Mesenchymal stem cell (in vitro differentiated cells and primary cell): ENCODE measurements at regions not wholly inside any gene's neighbourhood (a gene's known extent, or its start where the extent isn't known, plus 50 kb on each side); places are given as distances from the start of the nearest gene placed in this dataset.

ENCODE experiments used
- DNase-seq: peaks from one replicate; pipeline ENCODE4 v3.0.0-alpha.2; 2013
- H2AFZ ChIP-seq: one replicate; pipeline ENCODE4 v1.6.1; 2013; ENCODE audit warnings: low read depth, mild to moderate bottlenecking, control low read depth, inconsistent platforms, low read length, moderate library complexity
- H2AK5ac ChIP-seq: 2 replicates; pipeline ENCODE4 v1.6.1; 2013; ENCODE audit warnings: low read length, moderate library complexity, mild to moderate bottlenecking, inconsistent platforms; ENCODE audit not compliant: severe bottlenecking
- H2BK120ac ChIP-seq: one replicate; pipeline ENCODE4 v1.6.1; 2013; ENCODE audit warnings: low read depth, mild to moderate bottlenecking, inconsistent platforms, low read length, moderate library complexity
- H2BK12ac ChIP-seq, 2 experiments: one replicate each; pipeline ENCODE4 v1.6.1; 2013; ENCODE audit warnings: inconsistent platforms in 2 of 2, low read length in 2 of 2, mild to moderate bottlenecking in 2 of 2, moderate library complexity in 2 of 2, control low read depth in 1 of 2
- H2BK15ac ChIP-seq: one replicate; pipeline ENCODE4 v1.6.1; 2013; ENCODE audit warnings: mild to moderate bottlenecking, low read depth, inconsistent platforms; ENCODE audit not compliant: poor library complexity, severe bottlenecking
- H2BK5ac ChIP-seq: 2 replicates; pipeline ENCODE4 v1.6.1; 2013; ENCODE audit warnings: low read depth, mild to moderate bottlenecking, low read length, control low read depth, inconsistent platforms; ENCODE audit not compliant: poor library complexity, severe bottlenecking
- H3K14ac ChIP-seq, 2 experiments: one replicate each; pipeline ENCODE4 v1.6.1; 2013; ENCODE audit warnings: inconsistent platforms in 2 of 2, low read length in 2 of 2, control low read depth in 1 of 2, mild to moderate bottlenecking in 1 of 2, moderate library complexity in 1 of 2
- H3K18ac ChIP-seq, 2 experiments: one replicate each; pipeline ENCODE4 v1.6.1; 2013; ENCODE audit warnings: inconsistent platforms in 2 of 2, low read length in 2 of 2, control low read depth in 1 of 2, low read depth in 1 of 2, mild to moderate bottlenecking in 1 of 2
- H3K23ac ChIP-seq, 2 experiments: one replicate each; pipeline ENCODE4 v1.6.1; 2013; ENCODE audit warnings: inconsistent platforms in 2 of 2, low read length in 2 of 2, mild to moderate bottlenecking in 2 of 2, moderate library complexity in 2 of 2, control low read depth in 1 of 2
- H3K27ac ChIP-seq: 2 replicates; pipeline ENCODE4 v1.5.1; 2013; ENCODE audit warnings: mild to moderate bottlenecking, moderate library complexity, low read length, control low read depth, inconsistent platforms; ENCODE audit not compliant: poor library complexity, severe bottlenecking
- H3K27me3 ChIP-seq, 2 experiments: 2 replicates each; pipeline versions ENCODE4 v1.6.1 to v1.7.0; 2013; ENCODE audit warnings: low read length in 2 of 2, mild to moderate bottlenecking in 2 of 2, moderate library complexity in 2 of 2, control low read depth in 1 of 2, inconsistent platforms in 1 of 2; ENCODE audit not compliant: control insufficient read depth in 1 of 2, insufficient read depth in 1 of 2
- H3K36me3 ChIP-seq, 2 experiments: 2 replicates each; pipeline versions ENCODE4 v1.6.1 to v1.7.0; 2013; ENCODE audit warnings: low read length in 2 of 2, control low read depth in 1 of 2, inconsistent platforms in 1 of 2, low read depth in 1 of 2, mild to moderate bottlenecking in 1 of 2; ENCODE audit not compliant: insufficient read depth in 2 of 2, control insufficient read depth in 1 of 2
- H3K4ac ChIP-seq, 2 experiments: one replicate each; pipeline ENCODE4 v1.6.1; 2013; ENCODE audit warnings: inconsistent platforms in 2 of 2, low read length in 2 of 2, mild to moderate bottlenecking in 2 of 2, moderate library complexity in 2 of 2, control low read depth in 1 of 2, low read depth in 1 of 2
- H3K4me1 ChIP-seq: 2 replicates; pipeline ENCODE4 v1.6.1; 2013; ENCODE audit warnings: low read depth, low read length, control low read depth; ENCODE audit not compliant: control insufficient read depth, insufficient read depth
- H3K4me2 ChIP-seq: 2 replicates; pipeline ENCODE4 v1.6.1; 2013; ENCODE audit warnings: low read length, mild to moderate bottlenecking, inconsistent platforms; ENCODE audit not compliant: poor library complexity, severe bottlenecking
- H3K4me3 ChIP-seq, 2 experiments: 2 replicates each; pipeline versions ENCODE4 v1.5.1 to v1.7.0; 2013; ENCODE audit warnings: low read length in 2 of 2, mild to moderate bottlenecking in 2 of 2, control low read depth in 1 of 2, low read depth in 1 of 2; ENCODE audit not compliant: insufficient read depth in 1 of 2
- H3K79me1 ChIP-seq: replicated peaks from 2 replicates; pipeline ENCODE4 v1.6.1; 2013; ENCODE audit warnings: mild to moderate bottlenecking, control low read depth, low read length, inconsistent platforms; ENCODE audit not compliant: poor library complexity, severe bottlenecking
- H3K9ac ChIP-seq: 2 replicates; pipeline ENCODE4 v1.7.0; 2013; ENCODE audit warnings: mild to moderate bottlenecking, low read length, moderate library complexity
- H3K9me3 ChIP-seq: 2 replicates; pipeline ENCODE4 v1.7.0; 2013; ENCODE audit warnings: mild to moderate bottlenecking, low read length; ENCODE audit not compliant: control insufficient read depth
- H4K8ac ChIP-seq: one replicate; pipeline ENCODE4 v1.6.1; 2013; ENCODE audit warnings: inconsistent platforms, mild to moderate bottlenecking, low read length, moderate library complexity
- H4K91ac ChIP-seq: one replicate; pipeline ENCODE4 v1.6.1; 2013; ENCODE audit warnings: mild to moderate bottlenecking, low read length, inconsistent platforms
- WGBS: methylation state at CpG from one replicate; pipeline ENCODE4 v1.1.7; 2013; ENCODE audit warnings: mixed read lengths; 5-methylcytosine and 5-hydroxymethylcytosine counted together

GRCh38 chr13:89267734-89268133 is 1596.6 kb downstream of the SLITRK5 start:
- H3K4me1 ChIP-seq: no peaks in the 10 kb centered on the region
- H3K14ac ChIP-seq: no peak overlapping the region
- H3K9me3 ChIP-seq: no peaks in the 10 kb centered on the region
- no peak overlapping the region for H2BK15ac ChIP-seq
- H3K79me1 ChIP-seq: no peaks in the 10 kb centered on the region
- no peak overlapping the region for H3K9ac ChIP-seq
- H4K91ac ChIP-seq: no peak overlapping the region
- H3K4ac ChIP-seq: no peak overlapping the region
- H4K8ac ChIP-seq: no peak overlapping the region
- 93% methylated on average over 3 of the region's 3 CpGs for WGBS
- no peak overlapping the region for H3K4me3 ChIP-seq
- H3K18ac ChIP-seq: no peak overlapping the region
- H2BK5ac ChIP-seq: no peak overlapping the region
- H2BK12ac ChIP-seq: no peak overlapping the region
- no peak overlapping the region for H3K27ac ChIP-seq
- H3K27me3 ChIP-seq: no peaks in the 10 kb centered on the region
- no peak overlapping the region for H2BK120ac ChIP-seq
- H3K4me2 ChIP-seq: no peak overlapping the region
- peak; percentile 5 for DNase-seq
- H3K36me3 ChIP-seq: no peaks in the 10 kb centered on the region
- H2AFZ ChIP-seq: no peak overlapping the region
- H2AK5ac ChIP-seq: no peak overlapping the region
- no peak overlapping the region for H3K23ac ChIP-seq

GRCh38 chr13:89269737-89270136 is 1598.6 kb downstream of the SLITRK5 start:
- Histone ChIP-seq H3K18ac (no peak overlapping the region), H3K4me2 (no peak overlapping the region), H2AFZ (no peak overlapping the region), H4K91ac (no peak overlapping the region), H3K23ac (no peak overlapping the region), H3K4me3 (no peak overlapping the region), H3K27me3 (no peaks in the 10 kb centered on the region), H3K79me1 (no peaks in the 10 kb centered on the region), H2BK15ac (no peak overlapping the region), H2BK120ac (no peak overlapping the region), H2BK12ac (no peak overlapping the region), H2BK5ac (no peak overlapping the region), H3K14ac (no peak overlapping the region), H3K4me1 (no peaks in the 10 kb centered on the region), H2AK5ac (no peak overlapping the region), H4K8ac (no peak overlapping the region), H3K36me3 (no peaks in the 10 kb centered on the region), H3K27ac (no peak overlapping the region), H3K4ac (no peak overlapping the region), H3K9me3 (no peaks in the 10 kb centered on the region), H3K9ac (no peak overlapping the region)
- WGBS: 70% methylated on average over 2 of the region's 2 CpGs
- no peak for DNase-seq

- H3K27ac ChIP-seq: no peak overlapping the region
- no peaks in the 10 kb centered on the region for H3K27me3 ChIP-seq
- H2AFZ ChIP-seq: no peak overlapping the region
- H3K23ac ChIP-seq: no peak overlapping the region
- no peak overlapping the region for H3K14ac ChIP-seq
- no peak overlapping the region for H4K91ac ChIP-seq
- no peak for DNase-seq
- no peak overlapping the region for H3K4ac ChIP-seq
- H3K4me3 ChIP-seq: no peak overlapping the region
- no peaks in the 10 kb centered on the region for H3K36me3 ChIP-seq
- H4K8ac ChIP-seq: no peak overlapping the region
- no peak overlapping the region for H2BK5ac ChIP-seq
- no CpG with 5 or more reads among the region's 3 CpGs for WGBS
- H2BK15ac ChIP-seq: no peak overlapping the region
- H3K9ac ChIP-seq: no peak overlapping the region
- H3K79me1 ChIP-seq: no peaks in the 10 kb centered on the region
- H3K4me1 ChIP-seq: no peaks in the 10 kb centered on the region
- H3K18ac ChIP-seq: no peak overlapping the region
- no peak overlapping the region for H3K4me2 ChIP-seq
- H3K9me3 ChIP-seq: no peaks in the 10 kb centered on the region
- H2AK5ac ChIP-seq: no peak overlapping the region
- no peak overlapping the region for H2BK120ac ChIP-seq
- H2BK12ac ChIP-seq: no peak overlapping the region
Observed at GRCh38 chr13:89270736-89271135, 1599.6 kb downstream of the SLITRK5 start.

- peak; percentile 85 for DNase-seq
- peak overlapping the region; percentile 83 for H4K91ac ChIP-seq
- no peak overlapping the region for H2BK5ac ChIP-seq
- H3K4ac ChIP-seq: no peak overlapping the region
- H2BK120ac ChIP-seq: no peak overlapping the region
- no peak overlapping the region for H3K23ac ChIP-seq
- H3K79me1 ChIP-seq: no peaks in the 10 kb centered on the region
- no peaks in the 10 kb centered on the region for H3K9me3 ChIP-seq
- H3K27ac ChIP-seq: no peak overlapping the region
- H4K8ac ChIP-seq: no peak overlapping the region
- H3K4me2 ChIP-seq: no peak overlapping the region
- H2AK5ac ChIP-seq: no peak overlapping the region
- H2BK15ac ChIP-seq: no peak overlapping the region
- no peak overlapping the region for H2AFZ ChIP-seq
- 56% methylated on average over 5 of the region's 5 CpGs for WGBS
- H3K27me3 ChIP-seq: no peaks in the 10 kb centered on the region
- no peak overlapping the region for H3K14ac ChIP-seq
- H3K36me3 ChIP-seq: no peaks in the 10 kb centered on the region
- H3K4me3 ChIP-seq: no peak overlapping the region
- peak overlapping the region in 1 of 2 experiments; percentile 84 for H2BK12ac ChIP-seq
- H3K4me1 ChIP-seq: no peaks in the 10 kb centered on the region
- peak overlapping the region; percentile 46 to 83 for H3K18ac ChIP-seq
- H3K9ac ChIP-seq: no peak overlapping the region
Observed at GRCh38 chr13:89279374-89279773, 1608.2 kb downstream of the SLITRK5 start.
